Osteocyte (in vitro differentiated cells): ENCODE measurements at regions not wholly inside any gene's neighbourhood (a gene's known extent, or its start where the extent isn't known, plus 50 kb on each side); places are given as distances from the start of the nearest gene placed in this dataset.
"Not testable (repeated sequence)": the region's sequence is repeated elsewhere in the genome, so short reads cannot be mapped to it uniquely, and the experiment has no call there.

Experiments
- DNase-seq: peaks from one replicate; pipeline ENCODE4 v3.0.0; 2021; ENCODE audit warnings: mixed read lengths; ENCODE audit not compliant: unreplicated experiment; ENCODE audit errors: extremely low spot score
- H3K27ac Mint-ChIP-seq: one replicate; pipeline ENCODE4 v1.8.0; 2021; ENCODE audit warnings: mild to moderate bottlenecking, mixed read lengths; ENCODE audit not compliant: unreplicated experiment
- H3K27me3 Mint-ChIP-seq: one replicate; pipeline ENCODE4 v1.8.0; 2021; ENCODE audit warnings: mixed read lengths; ENCODE audit not compliant: unreplicated experiment
- H3K36me3 Mint-ChIP-seq: one replicate; pipeline ENCODE4 v1.8.0; 2021; ENCODE audit warnings: mixed read lengths; ENCODE audit not compliant: unreplicated experiment
- H3K4me1 Mint-ChIP-seq: one replicate; pipeline ENCODE4 v1.8.0; 2021; ENCODE audit warnings: mixed read lengths; ENCODE audit not compliant: unreplicated experiment
- H3K4me3 Mint-ChIP-seq: one replicate; pipeline ENCODE4 v1.8.0; 2021; ENCODE audit warnings: mild to moderate bottlenecking, moderate library complexity, mixed read lengths; ENCODE audit not compliant: unreplicated experiment
- H3K9me3 Mint-ChIP-seq: one replicate; pipeline ENCODE4 v1.8.0; 2021; ENCODE audit warnings: mixed read lengths; ENCODE audit not compliant: unreplicated experiment
- TF ChIP-seq, protein P1 (sequence below): fragments of 200-600 bp; sonication (generic); IDR thresholded peaks from 2 replicates; pipeline ENCODE4 v1.5.0; 2021; ENCODE audit warnings: antibody characterized with exemption, mild to moderate bottlenecking, moderate library complexity

DNA sequence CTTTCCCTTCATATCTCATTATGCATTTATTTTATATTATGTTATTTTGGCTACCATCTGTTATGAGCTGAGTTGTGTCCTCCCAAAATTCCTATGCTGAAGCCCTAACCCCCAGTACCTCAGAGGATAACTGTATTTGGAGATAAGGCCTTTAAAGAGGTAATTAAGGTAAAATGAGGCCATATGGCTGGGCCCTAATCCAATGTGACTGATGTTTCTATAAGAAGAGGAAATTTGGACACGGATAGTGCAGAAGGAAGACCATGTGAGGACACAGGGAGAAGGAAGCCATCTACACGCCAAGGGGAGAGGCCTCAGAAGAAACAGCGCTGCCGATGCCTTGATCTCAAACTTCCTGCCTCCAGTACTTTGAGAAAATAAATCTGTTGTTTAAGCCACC lies 557.7 kb upstream of the CDH5 start:
- no peaks in the 10 kb centered on the region for H3K4me1 Mint-ChIP-seq
- H3K4me3 Mint-ChIP-seq = no peak overlapping the region
- peaks cover 20% of the 10 kb centered on the region for H3K27me3 Mint-ChIP-seq
- TF ChIP-seq, protein P1, sequence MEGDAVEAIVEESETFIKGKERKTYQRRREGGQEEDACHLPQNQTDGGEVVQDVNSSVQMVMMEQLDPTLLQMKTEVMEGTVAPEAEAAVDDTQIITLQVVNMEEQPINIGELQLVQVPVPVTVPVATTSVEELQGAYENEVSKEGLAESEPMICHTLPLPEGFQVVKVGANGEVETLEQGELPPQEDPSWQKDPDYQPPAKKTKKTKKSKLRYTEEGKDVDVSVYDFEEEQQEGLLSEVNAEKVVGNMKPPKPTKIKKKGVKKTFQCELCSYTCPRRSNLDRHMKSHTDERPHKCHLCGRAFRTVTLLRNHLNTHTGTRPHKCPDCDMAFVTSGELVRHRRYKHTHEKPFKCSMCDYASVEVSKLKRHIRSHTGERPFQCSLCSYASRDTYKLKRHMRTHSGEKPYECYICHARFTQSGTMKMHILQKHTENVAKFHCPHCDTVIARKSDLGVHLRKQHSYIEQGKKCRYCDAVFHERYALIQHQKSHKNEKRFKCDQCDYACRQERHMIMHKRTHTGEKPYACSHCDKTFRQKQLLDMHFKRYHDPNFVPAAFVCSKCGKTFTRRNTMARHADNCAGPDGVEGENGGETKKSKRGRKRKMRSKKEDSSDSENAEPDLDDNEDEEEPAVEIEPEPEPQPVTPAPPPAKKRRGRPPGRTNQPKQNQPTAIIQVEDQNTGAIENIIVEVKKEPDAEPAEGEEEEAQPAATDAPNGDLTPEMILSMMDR = no peak
- no peak for DNase-seq
- H3K27ac Mint-ChIP-seq = no peak overlapping the region
- H3K9me3 Mint-ChIP-seq = no peaks in the 10 kb centered on the region
- H3K36me3 Mint-ChIP-seq = no peaks in the 10 kb centered on the region

DNA sequence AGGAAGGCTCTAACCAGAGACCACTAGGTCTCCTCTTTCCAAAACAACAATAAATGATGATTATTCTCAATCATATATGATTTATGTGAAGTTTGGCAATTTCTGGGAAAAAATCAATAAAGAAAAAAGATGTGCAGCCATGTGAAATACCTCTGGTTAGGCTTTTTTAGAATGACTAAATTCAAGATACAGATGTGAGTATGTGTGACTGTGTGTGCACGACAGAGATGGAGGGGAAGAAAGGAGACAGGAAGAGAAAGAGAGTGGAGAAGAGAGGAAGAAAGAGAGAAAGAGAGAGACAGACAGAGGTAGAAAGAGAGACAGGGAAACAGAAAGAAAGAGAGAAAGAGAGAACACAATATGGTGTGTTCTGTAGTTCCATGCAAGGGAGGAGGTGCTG lies 558.6 kb upstream of the CDH5 start:
- no peaks in the 10 kb centered on the region for H3K9me3 Mint-ChIP-seq
- TF ChIP-seq, protein P1 = no peak
- peaks cover 23% of the 10 kb centered on the region for H3K27me3 Mint-ChIP-seq
- no peaks in the 10 kb centered on the region for H3K36me3 Mint-ChIP-seq
- H3K4me3 Mint-ChIP-seq = no peak overlapping the region
- no peak overlapping the region for H3K27ac Mint-ChIP-seq
- no peak for DNase-seq
- no peaks in the 10 kb centered on the region for H3K4me1 Mint-ChIP-seq

- not testable (repeated sequence) for H3K4me3 Mint-ChIP-seq, H3K9me3 Mint-ChIP-seq, H3K27ac Mint-ChIP-seq, H3K36me3 Mint-ChIP-seq, H3K4me1 Mint-ChIP-seq, DNase-seq
- peaks cover 26% of the 10 kb centered on the region for H3K27me3 Mint-ChIP-seq
Observed at GRCh38 chr16:65805704-65806103, 560.8 kb upstream of the CDH5 start.

DNA sequence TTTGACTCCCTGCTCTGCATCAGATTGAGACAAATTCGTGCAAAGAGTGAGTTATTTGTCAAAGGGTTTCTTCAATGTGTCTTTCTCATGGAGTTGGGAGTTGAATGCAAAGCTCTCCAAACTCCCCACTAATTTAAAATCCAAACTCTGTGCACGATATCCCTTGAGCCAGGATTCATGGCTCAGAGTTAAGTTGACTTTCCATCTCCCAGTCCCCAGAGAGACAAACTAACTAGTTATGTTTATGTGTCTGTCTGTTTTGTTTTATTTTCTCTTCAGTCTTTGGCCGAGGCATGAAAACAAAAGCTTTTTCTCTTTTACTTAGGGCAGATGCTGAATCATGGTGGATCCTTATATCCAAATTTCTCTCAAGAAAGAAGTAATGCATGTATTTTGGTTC lies 570.0 kb upstream of the CDH5 start:
- TF ChIP-seq, protein P1 = no peak
- Mint-ChIP-seq H3K9me3 (no peaks in the 10 kb centered on the region), H3K27me3 (peaks cover 46% of the 10 kb centered on the region), H3K4me1 (no peaks in the 10 kb centered on the region), H3K4me3 (no peak overlapping the region), H3K27ac (no peak overlapping the region), H3K36me3 (no peaks in the 10 kb centered on the region)
- no peak for DNase-seq

GRCh38 chr16:65794973-65795372 lies 571.5 kb upstream of the CDH5 start:
- H3K36me3 Mint-ChIP-seq = no peaks in the 10 kb centered on the region
- peaks cover 40% of the 10 kb centered on the region for H3K27me3 Mint-ChIP-seq
- H3K4me3 Mint-ChIP-seq = no peak overlapping the region
- TF ChIP-seq, protein P1 = no peak
- no peak overlapping the region for H3K27ac Mint-ChIP-seq
- H3K9me3 Mint-ChIP-seq = no peaks in the 10 kb centered on the region
- no peaks in the 10 kb centered on the region for H3K4me1 Mint-ChIP-seq
- no peak for DNase-seq

DNA sequence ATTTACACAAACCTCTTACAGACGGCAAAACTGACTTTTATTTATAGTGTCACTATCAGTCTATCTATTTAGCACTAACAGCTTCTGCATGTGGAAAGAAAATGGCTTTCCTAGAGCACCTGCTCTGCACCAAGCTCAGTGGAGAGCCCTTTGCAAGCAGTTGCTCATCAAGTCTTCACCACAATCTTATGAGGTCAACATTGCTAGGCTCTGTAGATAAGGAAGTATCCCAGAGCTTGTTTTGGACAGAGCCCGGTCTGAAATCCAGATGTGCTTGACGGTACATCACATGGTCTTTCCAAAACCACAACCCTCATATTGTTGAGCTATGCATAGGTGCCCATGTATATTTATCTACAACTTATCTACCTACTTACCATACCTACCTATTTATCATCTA lies 572.7 kb upstream of the CDH5 start:
- Mint-ChIP-seq H3K4me3 (no peak overlapping the region), H3K27ac (no peak overlapping the region), H3K27me3 (peaks cover 35% of the 10 kb centered on the region), H3K9me3 (no peaks in the 10 kb centered on the region), H3K4me1 (no peaks in the 10 kb centered on the region), H3K36me3 (no peaks in the 10 kb centered on the region)
- no peak for DNase-seq
- TF ChIP-seq, protein P1 = no peak
